ENCODE measurements at regions not wholly inside any gene's neighbourhood (a gene's known extent, or its start where the extent isn't known, plus 50 kb on each side); places are given as distances from the start of the nearest gene placed in this dataset.
"Not testable (repeated sequence)": the region's sequence is repeated elsewhere in the genome, so short reads cannot be mapped to it uniquely, and the experiment has no call there.

DNA sequence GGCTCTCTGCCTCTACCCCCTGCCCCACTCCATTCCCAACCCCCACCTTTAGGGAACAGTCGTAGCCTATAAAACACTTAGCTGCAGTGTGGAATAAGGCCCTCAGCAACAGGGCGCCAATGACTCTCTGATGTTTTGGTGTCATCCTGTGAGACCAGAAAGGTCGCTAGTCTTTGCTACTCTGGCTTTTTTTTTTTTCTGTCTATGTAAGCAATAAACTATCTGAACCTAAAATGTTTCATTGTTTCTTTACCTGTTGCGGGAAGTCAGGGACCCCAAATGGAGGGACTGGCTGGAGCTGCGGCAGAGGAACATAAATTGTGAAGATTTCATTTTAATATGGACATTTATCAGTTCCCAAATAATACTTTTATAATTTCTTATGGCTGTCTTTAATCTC lies 154.6 kb downstream of the COPS8 start:
- no peak for DNase-seq (ENCODE audit: low read depth)

DNA sequence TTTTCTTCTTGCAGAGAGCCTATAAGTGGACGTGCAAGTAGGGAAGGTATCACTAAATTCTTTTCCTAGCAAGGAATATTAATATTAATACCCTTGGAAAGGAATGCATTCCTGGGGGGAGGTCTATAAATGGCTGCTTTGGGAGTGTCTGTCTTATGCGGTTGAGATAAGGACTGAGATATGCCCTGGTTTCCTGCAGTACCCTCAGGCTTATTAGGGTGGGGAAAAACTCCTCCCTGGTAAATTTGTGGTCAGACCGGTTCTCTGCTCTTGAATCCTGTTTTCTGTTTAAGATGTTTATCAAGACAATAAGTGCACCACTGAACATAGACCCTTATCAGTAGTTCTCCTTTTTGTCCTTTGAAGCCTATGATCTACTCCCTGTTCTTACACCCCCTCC lies 155.2 kb downstream of the COPS8 start:
- not testable (repeated sequence) for DNase-seq (ENCODE audit: low read depth)

DNA sequence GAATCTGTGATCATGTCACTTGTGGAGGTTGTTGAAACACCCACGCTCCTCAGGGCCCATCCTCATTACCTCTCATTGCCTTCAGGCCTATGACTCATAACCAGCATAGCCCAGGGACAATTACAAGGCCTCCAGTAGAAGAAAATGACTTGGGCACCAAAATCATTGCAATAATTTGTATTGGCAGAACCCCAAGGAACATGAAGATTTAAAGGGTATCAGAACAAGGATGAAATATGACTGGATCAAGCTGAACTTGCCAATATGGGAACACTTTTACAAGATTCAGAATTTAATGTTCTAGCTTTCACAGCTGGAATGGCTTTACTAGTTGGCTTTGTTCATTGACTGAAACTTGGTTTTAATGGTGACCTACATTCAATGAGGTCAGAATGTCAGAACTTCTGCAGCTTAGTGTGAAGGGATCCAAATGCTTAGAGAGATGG lies 156.4 kb downstream of the COPS8 start:
- DNase-seq (ENCODE audit: low read depth), result no peak

DNA sequence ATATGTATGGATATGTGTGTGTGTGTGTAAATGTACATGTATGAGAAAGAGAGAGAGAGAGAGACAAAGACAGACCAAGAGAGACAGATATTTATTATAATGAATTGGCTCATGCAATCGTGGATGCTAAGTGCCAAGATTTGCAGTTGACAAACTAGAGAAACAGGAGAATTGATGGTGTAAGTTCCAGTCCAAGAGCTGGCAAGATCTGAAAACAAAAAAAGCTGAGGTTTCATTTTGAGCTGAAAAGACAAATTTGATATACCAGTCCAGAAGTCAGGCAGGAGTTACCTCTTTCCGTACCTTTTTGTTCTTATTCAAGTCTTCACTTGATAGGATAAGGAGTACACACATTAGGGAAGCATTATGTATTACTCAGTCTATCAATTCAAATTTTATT lies 157.8 kb downstream of the COPS8 start:
- DNase-seq (ENCODE audit: low read depth), result no peak

DNA sequence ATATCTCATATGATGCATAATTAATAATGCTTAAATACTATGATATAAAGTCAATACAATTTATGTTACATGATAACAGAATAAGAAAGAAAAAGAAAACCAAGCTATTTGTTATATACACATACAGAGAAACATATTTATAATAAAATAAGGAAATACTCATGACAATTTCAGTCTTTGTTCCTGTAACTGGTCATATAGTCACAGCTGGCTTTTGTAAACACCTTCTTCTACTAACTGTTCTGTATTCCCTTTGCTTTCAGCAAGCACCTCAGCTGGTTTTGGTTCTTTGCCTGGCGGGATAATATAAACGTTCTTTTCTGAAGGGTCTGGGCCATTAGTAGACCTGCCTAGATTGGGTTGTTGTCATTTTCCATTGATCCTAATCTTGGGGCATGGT lies 158.5 kb downstream of the COPS8 start:
- DNase-seq (ENCODE audit: low read depth), result no peak

DNA sequence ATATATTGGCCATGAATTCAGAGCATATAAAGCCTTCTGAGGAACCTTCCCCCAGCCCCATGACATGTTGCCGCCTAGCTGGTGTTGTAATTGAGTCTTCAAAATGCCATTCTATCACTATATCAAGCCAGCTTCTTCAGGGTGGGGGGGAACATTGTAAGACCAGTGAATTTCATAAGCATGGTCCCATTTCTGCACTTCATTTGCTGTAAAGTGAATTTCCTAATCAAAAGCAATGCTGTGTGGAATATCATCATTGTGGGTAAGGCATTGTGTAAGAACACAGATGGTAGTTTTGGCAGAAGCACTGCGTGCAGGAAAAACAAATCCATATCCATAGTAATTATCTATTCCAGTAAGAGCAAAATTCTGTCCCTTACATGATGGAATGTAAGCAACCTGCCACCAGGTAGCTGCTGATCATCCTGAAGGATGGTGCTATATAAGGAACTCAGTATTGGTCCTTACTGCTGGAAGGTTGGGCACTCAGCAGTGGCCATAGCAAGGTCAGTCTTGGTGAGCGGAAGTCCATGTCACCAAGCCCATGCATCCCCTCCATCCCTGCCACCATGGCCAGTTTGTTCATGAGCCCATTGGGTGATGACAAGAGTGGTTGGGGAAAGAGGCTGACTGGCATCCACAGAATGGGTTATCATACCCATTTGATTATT lies 159.4 kb downstream of the COPS8 start:
- DNase-seq (ENCODE audit: low read depth), result no peak

DNA sequence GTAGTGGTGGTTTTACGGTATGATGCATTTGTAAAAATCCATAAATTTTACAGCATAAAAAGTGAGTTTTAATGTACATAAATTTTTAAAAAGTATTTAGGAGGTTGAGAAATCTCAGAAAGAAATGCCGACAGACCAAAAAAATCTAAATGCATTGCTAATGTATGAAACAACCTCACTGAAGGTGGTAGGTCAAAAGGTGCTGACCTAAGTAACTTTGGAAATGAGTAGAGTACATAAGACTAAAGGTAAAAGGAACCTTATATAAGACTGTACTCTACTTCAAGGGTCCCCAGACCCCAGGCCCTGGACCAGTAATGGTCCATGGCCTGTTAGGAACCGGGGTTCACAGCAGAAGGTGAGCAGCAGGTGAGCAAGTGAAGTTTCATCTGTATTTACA lies 163.4 kb downstream of the COL6A3 start:
- no peak for DNase-seq (ENCODE audit: low read depth)

DNA sequence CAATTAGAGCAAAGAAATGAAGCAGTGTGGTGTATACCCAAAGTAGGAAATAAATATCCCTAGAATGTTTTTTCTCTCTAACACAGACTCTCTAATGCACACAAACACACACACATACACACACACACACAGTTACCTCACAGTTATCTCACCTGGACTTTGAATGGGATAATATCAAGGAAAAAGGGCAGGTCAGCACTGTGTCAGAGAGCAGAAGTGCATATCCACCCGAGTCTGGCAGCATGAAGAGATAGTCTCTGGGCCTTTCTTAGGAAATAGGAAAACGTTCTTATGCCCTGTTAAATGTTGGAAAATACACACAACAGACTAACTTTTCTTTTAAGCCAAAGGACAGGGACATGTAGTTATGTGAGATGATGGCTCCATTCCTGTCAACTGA lies 162.0 kb downstream of the COL6A3 start:
- no peak for DNase-seq (ENCODE audit: low read depth)

DNA sequence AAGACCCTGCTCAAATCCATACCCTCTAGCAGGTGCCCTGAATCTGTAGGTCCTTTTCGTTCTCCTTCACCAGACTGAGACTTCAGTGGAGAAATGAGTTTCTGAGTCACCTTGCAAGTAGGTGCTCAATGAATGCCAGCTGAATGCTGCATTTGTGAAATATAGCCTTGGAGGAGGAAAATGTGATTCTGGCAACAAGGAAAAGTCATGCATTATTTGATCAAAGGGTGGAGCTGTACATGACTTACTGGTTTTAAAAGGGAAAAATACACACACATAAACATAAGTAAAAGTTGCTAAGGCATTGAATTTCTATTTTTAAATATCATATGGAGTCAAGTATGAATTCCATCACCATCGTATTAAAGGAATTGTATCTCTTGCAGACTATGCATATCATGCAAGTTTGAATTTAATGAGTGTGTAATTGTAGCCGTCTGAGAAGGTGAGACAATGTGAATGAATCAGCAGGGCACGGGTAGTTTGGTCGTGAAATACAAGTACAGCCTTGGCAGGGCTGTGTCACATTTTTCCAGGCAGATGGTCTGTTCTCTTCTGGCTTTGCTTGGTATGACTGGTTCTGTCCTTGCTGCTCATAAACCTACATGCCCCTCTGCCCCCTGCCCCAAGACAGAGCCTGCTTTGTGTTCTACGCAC lies 160.8 kb downstream of the COL6A3 start:
- no peak for DNase-seq (ENCODE audit: low read depth)

DNA sequence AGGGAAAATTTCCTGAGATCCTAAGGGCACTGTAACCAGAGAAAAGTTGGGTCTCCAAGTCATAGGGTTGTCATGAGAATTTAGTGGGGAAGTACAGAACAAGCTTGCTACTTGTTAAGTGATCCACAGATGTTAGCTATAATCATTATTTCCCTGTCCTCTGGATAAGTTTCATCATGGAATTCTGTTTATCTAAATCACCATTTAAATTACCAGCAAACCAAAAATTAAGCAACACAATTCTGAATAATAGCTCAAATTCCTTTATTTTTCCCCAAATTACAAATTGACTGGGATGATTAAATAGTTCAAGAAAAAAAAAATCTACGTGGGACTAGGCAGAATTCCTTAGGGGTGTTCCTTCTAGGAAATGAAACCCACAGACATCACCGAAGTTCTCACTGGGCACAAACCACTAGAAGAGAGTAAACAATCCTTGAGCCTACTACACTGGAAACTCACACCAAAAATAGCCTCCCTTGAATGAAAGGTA lies 159.5 kb downstream of the COL6A3 start:
- peak; percentile 67 for DNase-seq (ENCODE audit: low read depth)

DNA sequence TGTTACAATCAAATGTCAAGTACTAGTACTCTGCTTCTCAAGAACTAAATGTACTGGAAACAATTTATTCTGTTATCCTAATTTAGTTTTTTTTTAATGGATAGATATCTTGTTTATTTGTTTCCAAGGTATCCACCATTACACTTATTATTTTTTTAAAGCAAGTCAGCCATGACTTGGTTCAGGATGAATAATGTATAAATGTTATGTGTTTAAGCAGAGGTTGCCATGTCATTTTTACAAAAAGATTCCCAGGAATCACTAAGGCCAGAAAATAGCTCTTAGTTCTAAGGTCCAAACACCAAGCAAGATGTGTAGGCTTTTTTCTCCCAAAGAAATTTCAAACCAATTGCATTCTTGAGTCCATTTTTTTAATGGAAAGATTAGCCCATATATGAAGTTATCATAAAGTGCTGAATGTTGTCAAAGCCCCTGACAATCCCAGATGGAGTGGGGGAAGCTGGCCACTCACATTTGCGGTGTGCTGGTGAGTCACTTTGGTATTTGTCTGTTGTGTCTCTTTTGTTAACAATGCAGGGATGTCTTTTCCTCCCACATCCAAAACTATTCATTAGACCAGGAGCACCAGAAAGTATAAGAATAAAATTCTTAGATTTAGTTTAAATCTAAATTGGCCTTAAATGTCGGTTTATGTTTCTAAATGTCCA lies 158.9 kb downstream of the COL6A3 start:
- peak; percentile 62 for DNase-seq (ENCODE audit: low read depth)

DNA sequence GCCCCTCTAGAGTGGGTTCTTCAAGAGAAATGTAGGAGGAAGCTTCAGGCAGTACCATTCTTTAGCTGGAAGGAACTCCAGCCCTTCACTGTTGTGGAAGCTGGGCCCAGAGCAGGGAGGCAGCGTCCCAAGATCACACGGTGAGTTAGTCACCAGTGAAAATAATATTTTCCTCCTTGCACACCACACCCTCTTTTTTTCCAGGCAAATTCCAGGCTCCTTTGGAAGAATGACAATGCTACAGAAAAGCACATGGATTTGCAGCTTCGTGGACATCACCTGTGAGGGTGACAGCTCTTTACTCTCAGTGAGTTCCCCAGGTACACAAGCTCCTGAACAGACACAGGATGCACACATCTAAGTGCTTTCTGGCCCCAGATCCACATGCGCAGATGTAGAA lies 157.1 kb downstream of the COL6A3 start:
- peak; percentile 32 for DNase-seq (ENCODE audit: low read depth)

DNA sequence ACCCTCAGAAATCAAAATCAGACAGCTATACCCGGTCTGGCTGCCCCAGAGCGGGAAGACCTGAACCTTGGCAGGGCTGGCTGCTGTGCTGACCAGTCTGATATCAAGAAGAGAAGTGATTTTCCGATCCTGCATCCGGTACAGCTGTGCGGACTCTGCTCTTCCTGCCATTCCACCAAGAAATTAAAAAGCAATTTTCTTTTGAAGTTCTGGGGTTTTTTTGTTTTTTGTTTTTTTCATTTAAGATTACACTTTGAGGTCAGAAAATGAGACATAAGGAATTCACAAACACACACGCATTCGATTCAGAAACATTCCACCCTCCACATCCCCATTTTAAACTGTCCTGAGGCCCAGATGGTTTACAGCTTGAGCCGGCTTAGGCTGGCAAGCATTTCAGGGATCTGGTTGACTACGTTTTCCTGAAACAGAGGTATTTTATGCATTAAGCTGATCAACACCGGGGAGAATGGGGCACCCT lies 156.5 kb downstream of the COL6A3 start:
- DNase-seq (ENCODE audit: low read depth), result no peak

DNA sequence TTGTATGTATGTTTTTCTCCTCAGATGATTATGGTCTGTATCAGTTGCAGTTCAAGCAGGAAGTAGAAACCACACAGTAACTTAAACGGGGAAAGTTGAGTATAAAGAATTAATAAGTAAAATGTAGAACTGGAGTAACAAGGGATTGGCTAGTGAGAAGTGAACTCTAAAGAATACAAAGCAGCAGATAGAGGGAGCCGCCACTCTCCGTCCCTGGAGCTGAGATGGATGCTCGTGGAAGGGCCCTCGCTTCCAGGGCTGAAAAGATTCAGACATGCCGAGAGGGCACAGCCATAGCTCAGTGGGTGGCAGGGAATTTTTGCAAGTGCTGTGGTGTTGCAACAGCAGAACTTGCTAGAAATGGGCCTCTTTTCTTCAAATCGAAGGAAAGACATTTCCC lies 155.8 kb downstream of the COL6A3 start:
- no peak for DNase-seq (ENCODE audit: low read depth)

DNA sequence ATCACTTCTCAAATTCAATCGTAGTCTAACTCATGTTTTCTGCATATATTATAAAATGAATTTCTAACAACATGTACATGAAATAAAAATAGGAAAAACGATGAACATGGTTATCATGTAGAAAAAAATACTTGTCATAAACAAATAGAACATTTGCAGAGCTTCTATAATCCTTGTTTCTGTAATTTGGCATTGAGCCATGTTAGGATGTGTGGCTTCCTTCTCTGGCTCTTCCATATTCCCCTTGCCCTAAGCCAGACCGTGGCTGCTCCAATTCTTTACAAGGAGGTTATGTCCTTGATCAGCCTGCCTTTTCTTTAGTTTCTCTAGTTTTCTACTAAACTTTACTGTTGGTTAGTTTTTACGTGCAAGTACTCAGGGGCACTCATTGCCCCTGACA lies 155.3 kb downstream of the COL6A3 start:
- DNase-seq (ENCODE audit: low read depth), result no peak

DNA sequence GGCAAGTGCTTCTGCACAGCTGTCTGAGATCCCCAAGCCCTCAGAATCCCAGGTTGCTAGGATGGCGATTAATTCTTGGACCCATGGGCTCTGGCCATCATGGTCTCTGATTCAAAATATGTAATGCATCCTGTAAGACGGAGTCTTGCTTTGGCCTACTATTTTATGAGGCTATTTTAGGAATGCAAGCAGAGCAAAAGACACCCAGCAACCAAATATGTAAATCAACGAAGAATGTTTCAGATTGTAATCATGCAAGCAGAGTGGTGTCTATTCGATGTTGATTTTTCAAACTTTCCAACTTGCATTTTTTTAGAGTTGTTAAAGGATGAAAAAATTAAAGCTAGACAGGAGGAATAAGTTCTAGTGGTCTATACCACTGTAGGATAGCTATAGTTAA lies 154.8 kb downstream of the COL6A3 start:
- no peak for DNase-seq (ENCODE audit: low read depth)

DNA sequence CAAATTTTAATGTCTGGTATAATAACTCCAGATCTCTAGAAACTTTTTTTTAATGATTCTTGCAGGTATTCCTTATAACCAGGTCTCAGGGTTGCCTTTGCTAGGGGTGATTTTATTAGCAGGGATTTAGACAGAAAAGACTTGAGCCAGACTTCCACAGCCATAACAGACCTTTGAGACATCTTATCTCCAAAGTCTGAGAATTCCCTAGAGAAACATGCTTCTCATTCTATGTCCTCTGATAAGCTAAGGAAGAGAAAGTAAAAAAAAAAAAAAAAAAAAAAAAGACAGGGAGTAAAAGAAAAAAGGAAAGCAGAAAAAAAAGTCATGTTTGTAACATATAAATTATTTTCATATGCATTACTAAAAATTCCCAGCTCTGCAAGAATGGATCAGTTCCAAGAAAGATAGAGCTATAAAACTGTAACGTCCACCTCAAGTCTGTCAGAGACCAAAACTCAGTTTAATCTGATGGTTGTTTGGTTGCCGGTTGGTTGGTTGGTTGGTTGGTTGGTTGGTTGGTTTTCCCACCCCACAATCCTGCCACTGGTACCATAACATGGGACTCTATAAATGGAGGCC lies 153.8 kb downstream of the COL6A3 start:
- no peak for DNase-seq (ENCODE audit: low read depth)

DNA sequence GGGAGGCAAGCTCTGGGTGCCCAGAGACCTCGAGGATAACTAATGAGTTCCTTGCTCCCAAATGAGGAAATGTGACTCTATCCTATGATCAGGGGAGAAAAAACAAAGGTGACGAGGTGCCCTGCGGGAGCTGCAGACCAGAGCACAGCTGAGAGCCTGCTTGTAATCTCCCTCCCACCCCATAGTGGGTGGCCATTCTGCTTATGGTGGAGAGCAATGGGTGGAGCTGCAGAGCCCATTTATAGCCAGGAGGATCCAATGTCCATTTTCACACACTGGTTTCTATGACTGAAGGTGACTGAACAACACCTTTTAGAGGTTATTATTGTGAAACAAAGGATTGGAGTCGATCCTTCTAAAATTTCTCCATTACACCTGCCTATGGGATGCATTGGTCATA lies 153.3 kb downstream of the COL6A3 start:
- DNase-seq (ENCODE audit: low read depth), result no peak

DNA sequence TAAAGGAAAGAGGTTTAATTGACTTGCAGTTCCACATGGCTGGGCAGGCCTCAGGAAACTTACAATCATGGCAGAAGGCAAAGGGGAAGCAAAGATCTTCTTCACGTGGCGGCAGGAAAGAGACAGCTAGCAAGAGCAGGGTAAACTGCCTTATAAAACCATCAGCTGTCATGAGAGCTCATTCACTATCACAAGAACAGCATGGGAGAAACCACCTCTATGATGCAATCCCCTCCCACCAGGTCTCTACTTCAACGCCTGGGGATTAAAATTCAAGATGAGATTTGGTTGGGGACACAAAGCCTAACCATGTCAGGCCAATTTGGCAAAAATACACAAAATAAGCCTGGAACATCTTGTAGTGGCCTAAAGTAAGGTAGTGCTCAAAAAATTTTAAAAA lies 152.6 kb downstream of the COL6A3 start:
- DNase-seq (ENCODE audit: low read depth), result no peak

DNA sequence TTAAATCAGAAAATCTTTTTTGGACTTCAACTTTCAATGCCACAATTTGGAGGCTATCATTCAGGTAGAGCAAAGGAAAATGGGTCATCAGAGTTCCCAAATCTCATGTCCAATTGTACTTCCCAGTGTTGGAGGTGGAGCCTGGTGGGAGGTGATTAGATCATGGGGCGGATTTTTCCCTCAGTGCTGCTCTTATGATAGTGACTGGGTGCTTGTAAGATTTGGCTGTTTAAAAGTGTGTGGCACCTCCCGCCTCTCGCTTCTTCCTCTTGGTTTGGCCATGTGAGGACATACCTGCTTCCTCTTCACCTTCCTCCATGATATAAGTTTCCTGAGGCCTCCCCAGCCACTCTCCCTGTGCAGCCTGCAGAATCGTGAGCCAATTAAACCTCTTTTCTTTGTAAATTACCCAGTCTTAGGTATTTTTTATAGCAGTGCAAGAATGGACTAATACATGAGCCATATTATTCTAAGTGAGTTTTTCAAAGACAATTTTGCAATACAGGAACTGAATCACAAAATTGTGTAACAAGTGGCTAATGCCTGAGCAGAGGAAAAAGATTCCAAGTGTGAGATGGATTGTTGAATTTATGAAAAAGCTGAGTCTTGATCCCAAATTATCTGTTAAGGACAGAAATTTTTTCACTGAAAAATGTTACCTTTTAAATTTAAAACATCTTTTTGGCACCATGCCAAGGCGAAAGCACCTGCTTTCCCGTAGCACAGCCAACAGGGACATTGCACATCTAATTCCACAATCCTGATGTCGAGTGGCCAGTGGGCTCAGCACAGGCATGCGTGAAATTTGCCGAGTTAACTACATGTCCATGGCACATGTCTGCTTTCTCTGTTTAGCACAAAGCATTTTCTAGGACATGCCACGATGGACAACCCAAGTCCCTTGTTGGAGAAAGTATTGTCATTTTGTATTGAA lies 150.9 kb downstream of the COL6A3 start:
- DNase-seq (ENCODE audit: low read depth), result peak; percentile 28
